T-helper 2 cell treated with Interferon-gamma antibody and Interleukin-4, amounts not matched to agents 5 μg/mL and 100 μg/mL, for 36 hours (primary cell): ENCODE measurements at regions not wholly inside any gene's neighbourhood (a gene's known extent, or its start where the extent isn't known, plus 50 kb on each side); places are given as distances from the start of the nearest gene placed in this dataset.

Source experiments
- DNase-seq: peaks from one replicate; pipeline ENCODE4 v3.0.0; 2021; ENCODE audit warnings: low spot score
- H3K27ac Mint-ChIP-seq: one replicate; pipeline ENCODE4 v1.8.0; 2021; ENCODE audit warnings: mild to moderate bottlenecking, mixed read lengths
- H3K27me3 Mint-ChIP-seq: one replicate; pipeline ENCODE4 v1.8.0; 2021; ENCODE audit warnings: low read depth, mixed read lengths
- H3K36me3 Mint-ChIP-seq: one replicate; pipeline ENCODE4 v1.8.0; 2021; ENCODE audit warnings: low read depth, mixed read lengths
- H3K4me1 Mint-ChIP-seq: one replicate; pipeline ENCODE4 v1.8.0; 2021; ENCODE audit warnings: low read depth, mixed read lengths
- H3K4me3 Mint-ChIP-seq: one replicate; pipeline ENCODE4 v1.8.0; 2022; ENCODE audit warnings: mild to moderate bottlenecking, moderate library complexity, mixed read lengths
- H3K9me3 Mint-ChIP-seq: one replicate; pipeline ENCODE4 v1.8.0; 2021; ENCODE audit warnings: mixed read lengths

DNA sequence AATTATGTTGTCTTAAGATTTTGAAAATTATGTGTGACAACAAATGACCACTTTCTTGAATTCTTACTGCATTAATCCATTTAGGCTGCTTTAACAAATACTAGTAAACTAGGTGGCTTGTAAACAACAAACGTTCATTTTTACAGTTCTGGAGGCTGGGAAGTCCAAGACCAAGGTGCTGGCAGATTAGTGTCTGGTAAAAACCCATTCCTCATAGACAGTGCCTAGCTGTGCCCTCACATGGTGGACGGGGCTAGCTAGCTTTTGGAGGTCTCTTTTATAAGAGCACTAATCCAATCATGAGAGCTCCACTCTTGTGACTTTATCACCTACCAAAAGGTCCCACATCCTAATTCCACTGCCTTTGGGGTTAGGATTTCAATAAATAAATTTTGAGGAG lies 425.8 kb downstream of the SPRY1 start:
- no peak for DNase-seq
- Mint-ChIP-seq H3K36me3 (no peaks in the 10 kb centered on the region), H3K9me3 (no peaks in the 10 kb centered on the region), H3K27me3 (no peaks in the 10 kb centered on the region), H3K4me1 (no peaks in the 10 kb centered on the region), H3K4me3 (no peak overlapping the region), H3K27ac (no peak overlapping the region)

DNA sequence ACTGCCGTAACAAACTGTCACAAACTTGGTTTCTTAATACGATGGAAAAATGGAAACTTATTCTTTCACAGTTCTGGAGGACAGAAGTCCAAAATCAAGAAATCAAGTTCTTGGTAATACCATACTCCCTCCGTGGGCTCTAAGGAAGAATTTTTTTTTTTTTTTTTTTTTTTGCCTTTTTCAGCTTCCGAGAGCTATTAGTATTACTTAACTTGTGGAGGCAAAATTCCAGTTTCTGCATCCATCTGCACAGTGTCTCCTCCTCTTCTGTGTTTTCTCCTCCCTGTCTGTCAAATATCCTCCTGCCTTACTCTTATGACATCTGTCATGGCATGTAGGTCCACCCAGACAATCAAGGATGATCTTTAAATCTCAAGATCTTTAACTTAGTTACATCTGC lies 426.6 kb downstream of the SPRY1 start:
- H3K4me1 Mint-ChIP-seq = no peaks in the 10 kb centered on the region
- H3K27ac Mint-ChIP-seq = no peak overlapping the region

GRCh38 chr4:123824524-123824923 lies 427.9 kb downstream of the SPRY1 start:
- Mint-ChIP-seq H3K4me3 (no peak overlapping the region), H3K27ac (no peak overlapping the region), H3K27me3 (no peaks in the 10 kb centered on the region), H3K36me3 (no peaks in the 10 kb centered on the region), H3K9me3 (no peaks in the 10 kb centered on the region), H3K4me1 (no peaks in the 10 kb centered on the region)
- no peak for DNase-seq

More for the DNA sequence above, 426.6 kb downstream of the SPRY1 start:
- Mint-ChIP-seq H3K4me3 (no peak overlapping the region), H3K36me3 (no peaks in the 10 kb centered on the region), H3K9me3 (no peaks in the 10 kb centered on the region), H3K27me3 (no peaks in the 10 kb centered on the region)
- no peak for DNase-seq

DNA sequence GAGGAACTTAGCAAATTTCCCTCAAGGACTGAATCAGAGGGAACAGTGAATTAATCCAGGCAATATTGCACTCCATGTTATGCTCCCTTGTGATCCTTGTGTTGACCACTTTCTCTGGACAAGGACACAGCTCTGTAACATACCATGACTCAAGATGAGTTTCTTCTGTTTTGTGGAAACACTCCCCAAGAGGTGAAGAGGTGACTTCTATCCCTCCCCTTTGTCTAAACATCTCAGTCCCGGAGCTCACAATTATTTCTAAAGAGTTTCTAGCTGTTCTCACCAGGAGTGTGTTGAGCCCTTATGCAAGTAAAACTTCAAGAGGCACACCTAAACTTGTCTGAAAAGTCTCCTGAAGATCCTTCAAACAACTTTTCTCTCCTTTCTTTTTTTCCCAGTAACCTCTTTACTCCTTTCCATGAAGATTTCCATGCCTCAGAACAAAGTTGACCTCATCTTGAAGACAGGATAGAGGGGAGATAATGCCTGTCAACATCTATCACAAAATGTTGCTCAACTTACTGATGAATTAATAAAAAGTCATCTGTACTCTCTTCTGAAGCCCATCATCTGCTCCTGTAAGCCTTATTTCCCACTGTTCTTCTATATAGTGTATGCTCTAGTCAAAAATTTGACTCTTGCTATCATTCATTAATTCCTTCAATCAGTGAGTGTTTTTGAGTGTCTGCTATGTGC lies 429.1 kb downstream of the SPRY1 start:
- no peak for DNase-seq
- Mint-ChIP-seq H3K36me3 (no peaks in the 10 kb centered on the region), H3K27me3 (no peaks in the 10 kb centered on the region), H3K4me3 (no peak overlapping the region), H3K9me3 (no peaks in the 10 kb centered on the region), H3K4me1 (no peaks in the 10 kb centered on the region), H3K27ac (no peak overlapping the region)

DNA sequence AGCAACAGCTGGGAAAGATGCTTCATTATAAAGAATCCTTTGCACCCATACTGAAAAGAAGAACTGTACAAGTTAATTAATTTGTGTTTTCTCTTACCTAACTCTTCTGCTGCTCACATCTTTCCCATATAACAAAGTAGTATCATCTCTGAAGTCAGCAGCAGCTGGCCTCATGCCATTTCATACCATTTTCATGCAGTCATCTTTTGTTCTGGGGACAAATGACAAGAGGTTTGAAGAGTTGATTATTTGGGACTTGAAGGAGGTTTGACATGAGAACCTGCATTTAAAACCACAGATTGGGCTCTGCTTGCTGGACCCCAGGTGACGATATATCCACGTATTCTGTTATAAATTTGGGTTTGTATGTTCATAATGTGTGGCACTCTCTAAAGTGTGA lies 430.3 kb downstream of the SPRY1 start:
- H3K36me3 Mint-ChIP-seq = no peaks in the 10 kb centered on the region
- no peaks in the 10 kb centered on the region for H3K9me3 Mint-ChIP-seq
- no peaks in the 10 kb centered on the region for H3K4me1 Mint-ChIP-seq
- H3K4me3 Mint-ChIP-seq = no peak overlapping the region
- no peak overlapping the region for H3K27ac Mint-ChIP-seq
- DNase-seq = no peak
- no peaks in the 10 kb centered on the region for H3K27me3 Mint-ChIP-seq

GRCh38 chr4:123827511-123827910 lies 430.9 kb downstream of the SPRY1 start:
- no peaks in the 10 kb centered on the region for H3K9me3 Mint-ChIP-seq
- no peaks in the 10 kb centered on the region for H3K36me3 Mint-ChIP-seq
- no peaks in the 10 kb centered on the region for H3K4me1 Mint-ChIP-seq
- DNase-seq = no peak
- H3K27ac Mint-ChIP-seq = no peak overlapping the region
- no peak overlapping the region for H3K4me3 Mint-ChIP-seq
- H3K27me3 Mint-ChIP-seq = no peaks in the 10 kb centered on the region

DNA sequence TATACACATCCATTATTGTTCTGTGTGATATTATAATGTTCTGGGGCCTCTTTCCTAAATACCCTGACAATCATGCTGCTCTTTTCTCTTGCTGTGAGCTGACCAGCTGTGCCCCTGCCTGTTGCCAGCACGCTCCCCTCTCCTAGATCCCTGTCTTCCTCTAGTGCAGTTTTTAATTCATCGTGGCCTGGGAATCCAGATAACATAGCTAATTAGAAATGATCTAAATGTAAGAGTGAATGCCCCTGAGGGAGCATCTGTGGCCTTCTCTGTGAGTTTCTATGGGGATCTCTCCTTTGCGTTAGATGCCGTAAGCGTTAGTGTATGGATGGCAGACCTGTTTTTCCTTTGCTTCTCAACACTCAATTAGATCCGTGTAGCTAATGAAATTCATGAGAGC lies 434.3 kb downstream of the SPRY1 start:
- Mint-ChIP-seq H3K27me3 (no peaks in the 10 kb centered on the region), H3K4me3 (no peak overlapping the region), H3K27ac (no peak overlapping the region), H3K9me3 (no peaks in the 10 kb centered on the region), H3K36me3 (no peaks in the 10 kb centered on the region), H3K4me1 (no peaks in the 10 kb centered on the region)
- DNase-seq = no peak

DNA sequence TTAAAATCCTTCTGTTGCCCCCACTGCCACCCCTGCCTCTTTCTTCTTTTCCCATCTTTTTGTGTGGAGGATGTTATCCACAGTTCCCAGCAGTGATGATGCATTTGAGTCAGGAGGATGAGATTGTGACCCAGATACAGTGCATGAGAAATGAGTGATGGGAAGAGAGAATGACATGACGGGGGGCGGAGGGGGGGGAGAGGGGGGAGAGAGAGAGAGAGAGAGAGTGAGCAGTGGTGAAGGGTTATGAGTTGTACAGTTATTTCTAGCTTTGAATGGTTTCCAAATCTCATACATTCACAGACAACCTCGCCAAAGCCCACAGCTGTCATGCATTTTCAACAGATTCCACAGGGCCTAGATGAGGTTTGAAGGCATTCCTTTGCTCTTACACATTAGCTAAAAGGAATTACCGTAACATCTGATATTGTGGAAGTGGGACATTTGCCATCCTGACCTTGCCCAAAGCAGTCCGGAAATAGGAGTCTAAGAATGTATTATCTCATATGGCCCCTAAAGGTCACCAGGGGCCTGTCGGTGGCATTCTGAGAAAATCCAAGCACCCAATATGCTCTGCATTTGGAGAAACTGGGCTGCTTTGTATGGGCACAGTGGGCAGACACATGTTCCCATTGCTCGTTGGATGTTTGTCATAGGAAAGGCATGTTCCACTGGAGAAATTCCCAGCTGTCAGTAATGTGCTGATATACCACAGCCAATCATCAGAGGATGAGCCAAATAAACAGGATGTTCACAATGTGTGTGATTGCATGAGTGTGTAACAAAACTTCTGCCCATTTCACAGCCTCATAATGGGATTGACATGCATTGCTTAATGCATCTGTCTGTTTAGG lies 435.8 kb downstream of the SPRY1 start:
- DNase-seq = no peak
- Mint-ChIP-seq H3K4me1 (no peaks in the 10 kb centered on the region), H3K27me3 (no peaks in the 10 kb centered on the region), H3K27ac (no peak overlapping the region), H3K4me3 (no peak overlapping the region), H3K36me3 (no peaks in the 10 kb centered on the region), H3K9me3 (no peaks in the 10 kb centered on the region)

GRCh38 chr4:123833171-123833643 lies 436.6 kb downstream of the SPRY1 start:
- Mint-ChIP-seq H3K36me3 (no peaks in the 10 kb centered on the region), H3K4me3 (no peak overlapping the region), H3K9me3 (no peaks in the 10 kb centered on the region), H3K27me3 (no peaks in the 10 kb centered on the region), H3K27ac (no peak overlapping the region), H3K4me1 (no peaks in the 10 kb centered on the region)
- DNase-seq = no peak

DNA sequence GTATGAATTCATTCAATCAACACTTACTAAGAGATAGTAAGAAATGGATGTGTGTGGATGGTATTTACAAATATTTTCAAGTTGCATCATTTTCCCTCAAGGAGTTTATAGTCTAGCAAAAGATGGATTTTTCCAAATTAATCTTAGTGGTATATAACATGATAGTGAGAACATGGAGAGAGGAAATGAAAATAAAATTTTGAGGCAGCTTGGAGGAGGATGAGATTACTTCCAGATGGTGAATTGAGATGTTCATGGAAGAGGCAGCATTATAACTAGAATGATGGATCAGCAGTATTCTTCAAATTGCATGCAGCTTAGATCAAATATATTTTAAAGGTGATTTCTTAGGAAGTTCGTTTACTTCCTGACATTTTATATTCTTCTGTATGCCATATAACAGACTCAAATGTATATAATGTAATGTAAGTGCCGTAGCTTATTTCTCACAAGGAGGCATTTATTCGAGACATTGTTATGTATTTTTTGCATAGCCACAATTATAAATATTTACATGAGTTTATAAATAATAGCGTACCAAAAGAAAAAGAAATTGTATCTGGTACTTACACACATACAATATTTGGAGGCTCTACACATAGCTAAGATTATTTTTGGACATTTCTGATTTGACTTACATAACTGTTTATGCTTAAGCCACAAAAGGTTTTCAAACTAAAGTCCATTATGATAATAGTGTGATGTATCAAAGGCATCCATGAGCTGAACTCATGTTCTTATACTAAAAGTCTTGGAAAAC lies 439.4 kb downstream of the SPRY1 start:
- no peaks in the 10 kb centered on the region for H3K36me3 Mint-ChIP-seq
- DNase-seq = no peak
- no peaks in the 10 kb centered on the region for H3K27me3 Mint-ChIP-seq
- no peaks in the 10 kb centered on the region for H3K4me1 Mint-ChIP-seq
- no peaks in the 10 kb centered on the region for H3K9me3 Mint-ChIP-seq
- H3K27ac Mint-ChIP-seq = no peak overlapping the region
- H3K4me3 Mint-ChIP-seq = no peak overlapping the region

DNA sequence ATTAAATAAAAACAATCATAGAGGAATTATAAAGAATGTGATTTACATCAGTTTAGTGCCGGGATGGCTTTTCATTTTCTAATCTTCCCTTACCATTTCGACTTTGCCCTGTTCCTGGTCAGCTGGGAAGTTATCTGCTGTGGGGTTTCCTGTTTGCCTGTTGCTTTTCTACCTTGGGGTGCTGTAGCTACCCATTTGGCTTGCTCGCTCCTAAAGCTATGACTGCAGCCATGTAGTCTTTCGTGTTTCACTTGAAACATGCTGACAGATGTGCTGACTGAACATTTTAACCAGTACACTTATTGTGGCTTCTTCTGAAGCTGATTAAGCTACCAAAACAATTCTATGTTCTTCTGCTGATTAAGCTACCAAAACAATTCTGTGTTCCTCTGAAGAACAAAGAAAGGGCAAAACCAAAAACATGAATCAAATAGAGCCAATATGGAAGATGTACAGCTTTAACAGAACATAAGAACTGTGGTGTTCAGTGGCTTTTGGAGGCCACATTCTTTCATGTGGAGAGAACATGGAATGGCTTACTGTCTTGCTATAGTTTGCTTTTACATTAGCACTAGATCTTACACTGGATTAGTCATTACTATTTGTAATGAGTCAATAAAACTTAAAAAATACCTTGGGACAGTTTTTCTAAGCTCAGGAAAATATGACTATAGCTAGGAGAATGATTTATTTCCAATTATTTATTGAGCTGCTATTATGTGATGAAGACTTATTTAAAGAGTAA lies 440.4 kb downstream of the SPRY1 start:
- Mint-ChIP-seq H3K4me1 (no peaks in the 10 kb centered on the region), H3K27ac (no peak overlapping the region), H3K36me3 (no peaks in the 10 kb centered on the region), H3K4me3 (no peak overlapping the region), H3K27me3 (no peaks in the 10 kb centered on the region), H3K9me3 (no peaks in the 10 kb centered on the region)
- DNase-seq = no peak

- Mint-ChIP-seq H3K27me3 (no peaks in the 10 kb centered on the region), H3K4me3 (no peak overlapping the region), H3K4me1 (no peaks in the 10 kb centered on the region)
Observed at GRCh38 chr4:123838474-123838873, 441.9 kb downstream of the SPRY1 start.

GRCh38 chr4:123840197-123840596 lies 443.6 kb downstream of the SPRY1 start:
- no peaks in the 10 kb centered on the region for H3K36me3 Mint-ChIP-seq
- H3K4me3 Mint-ChIP-seq = no peak overlapping the region
- H3K9me3 Mint-ChIP-seq = no peaks in the 10 kb centered on the region
- no peak for DNase-seq
- no peak overlapping the region for H3K27ac Mint-ChIP-seq
- no peaks in the 10 kb centered on the region for H3K4me1 Mint-ChIP-seq
- H3K27me3 Mint-ChIP-seq = no peaks in the 10 kb centered on the region

More at GRCh38 chr4:123838474-123838873, 441.9 kb downstream of the SPRY1 start:
- DNase-seq = no peak
- Mint-ChIP-seq H3K9me3 (no peaks in the 10 kb centered on the region), H3K36me3 (no peaks in the 10 kb centered on the region), H3K27ac (no peak overlapping the region)
